H1 (cell line): ENCODE measurements at regions not wholly inside any gene's neighbourhood (a gene's known extent, or its start where the extent isn't known, plus 50 kb on each side); places are given as distances from the start of the nearest gene placed in this dataset.

ENCODE experiments used
- CTCF ChIA-PET: fragments of 300-600 bp; sonication (Branson Sonifier 250); formaldehyde crosslinking; loops from one replicate; lab custom pipeline; 2021; ENCODE audit not compliant: partially characterized antibody; lab: Charles Lee
- POLR2A ChIA-PET: fragments of 300-600 bp; sonication (Branson Sonifier 250); formaldehyde crosslinking; loops from one replicate; lab custom pipeline; 2021; ENCODE audit warnings: inconsistent platforms; ENCODE audit not compliant: partially characterized antibody; lab: Charles Lee
- DNase-seq, 2 experiments: peaks; one replicate each; pipeline versions ENCODE4 v3.0.0 to v3.0.0-alpha.2; 2010 to 2022; ENCODE audit warnings: low spot score in 2 of 2, low read depth in 1 of 2, mixed read lengths in 1 of 2
- FAIRE-seq: peaks from 2 replicates; lab custom pipeline; 2011; peaks lifted over from hg19 to GRCh38; lab: Jason Lieb, UNC
- H2AFZ ChIP-seq: 2 replicates; pipeline ENCODE4 v1.8.1; 2012; ENCODE audit warnings: low read length, inconsistent platforms
- H2AK5ac ChIP-seq: 2 replicates; pipeline ENCODE4 v1.6.1; 2013; ENCODE audit warnings: low read depth, low read length
- H2BK120ac ChIP-seq: replicated peaks from 2 replicates; pipeline ENCODE3; 2013; ENCODE audit warnings: low read depth, low read length, inconsistent platforms
- H2BK12ac ChIP-seq: 2 replicates; pipeline ENCODE4 v1.6.1; 2013; ENCODE audit warnings: low read depth, low read length
- H2BK15ac ChIP-seq: 2 replicates; pipeline ENCODE4 v1.6.1; 2013; ENCODE audit warnings: low read length
- H2BK20ac ChIP-seq: 2 replicates; pipeline ENCODE4 v1.6.1; 2013; ENCODE audit warnings: low read length
- H2BK5ac ChIP-seq: 2 replicates; pipeline ENCODE4 v1.6.1; 2013; ENCODE audit warnings: low read depth, low read length
- H3K14ac ChIP-seq: 2 replicates; pipeline ENCODE4 v1.6.1; 2013; ENCODE audit warnings: inconsistent platforms; ENCODE audit not compliant: insufficient read length
- H3K18ac ChIP-seq: 2 replicates; pipeline ENCODE4 v1.6.1; 2013; ENCODE audit warnings: low read length; ENCODE audit errors: extremely low read depth
- H3K23ac ChIP-seq: 2 replicates; pipeline ENCODE4 v1.6.1; 2013; ENCODE audit warnings: inconsistent platforms; ENCODE audit not compliant: insufficient read length
- H3K23me2 ChIP-seq: 2 replicates; pipeline ENCODE4 v1.6.1; 2013; ENCODE audit warnings: low read depth, low read length
- H3K27ac ChIP-seq: 2 replicates; pipeline ENCODE4 v1.6.1; 2011; ENCODE audit warnings: low read depth, low read length, inconsistent platforms
- H3K27me3 ChIP-seq, 4 experiments: replicated peaks in 1 of 4; 1 replicate in 1 of 4; 2 replicates in 3 of 4; pipeline versions ENCODE4 v1.6.1 to v1.8.1; 2011 to 2013; ENCODE audit warnings: low read length in 3 of 4, mild to moderate bottlenecking in 3 of 4, inconsistent platforms in 2 of 4, mixed read lengths in 2 of 4, moderate library complexity in 1 of 4; ENCODE audit not compliant: control insufficient read depth in 3 of 4, insufficient read depth in 3 of 4; ENCODE audit errors: extremely low read depth in 1 of 4
- H3K36me3 ChIP-seq, 4 experiments: 2 replicates each; pipeline versions ENCODE4 v1.6.1 to v1.8.1; 2011 to 2013; ENCODE audit warnings: mild to moderate bottlenecking in 4 of 4, low read length in 3 of 4, moderate library complexity in 2 of 4, control low read depth in 1 of 4, inconsistent platforms in 1 of 4; ENCODE audit not compliant: insufficient read depth in 4 of 4, control insufficient read depth in 2 of 4
- H3K4ac ChIP-seq: replicated peaks from 2 replicates; pipeline ENCODE3; 2013; ENCODE audit warnings: low read length, low read depth, mixed read lengths, inconsistent platforms; ENCODE audit not compliant: insufficient read length
- H3K4me1 ChIP-seq, 4 experiments: replicated peaks in 1 of 4; 1 replicate in 1 of 4; 2 replicates in 3 of 4; pipeline versions ENCODE4 v1.6.1 to v1.8.1; 2011 to 2013; ENCODE audit warnings: low read length in 3 of 4, inconsistent platforms in 2 of 4, mixed read lengths in 1 of 4; ENCODE audit not compliant: insufficient read depth in 4 of 4, control insufficient read depth in 3 of 4
- H3K4me2 ChIP-seq, 2 experiments: 2 replicates each; pipeline versions ENCODE4 v1.6.1 to v1.8.1; 2011 to 2013; ENCODE audit warnings: low read depth in 2 of 2, low read length in 2 of 2, control low read depth in 1 of 2, inconsistent platforms in 1 of 2, mild to moderate bottlenecking in 1 of 2; ENCODE audit not compliant: insufficient read depth in 1 of 2
- H3K4me3 ChIP-seq, 4 experiments: fragments of 200-600, 300-600 bp in 1 of 4; sonication (generic), shearing (Covaris generic), sonication (Bioruptor Twin) in 1 of 4; 2 replicates each; pipeline versions ENCODE4 v1.5.1 to v1.8.1; 2011 to 2016; ENCODE audit warnings: low read length in 4 of 4, low read depth in 3 of 4, control low read depth in 2 of 4, inconsistent platforms in 2 of 4, mild to moderate bottlenecking in 2 of 4, mixed read lengths in 1 of 4, moderate library complexity in 1 of 4; ENCODE audit not compliant: insufficient read depth in 2 of 4; ENCODE audit errors: extremely low read depth in 1 of 4
- H3K56ac ChIP-seq: replicated peaks from 2 replicates; pipeline ENCODE3; 2013; ENCODE audit warnings: low read depth, mild to moderate bottlenecking, mixed read lengths, low read length, inconsistent platforms; ENCODE audit not compliant: insufficient read length
- H3K79me1 ChIP-seq: 2 replicates; pipeline ENCODE4 v1.6.1; 2013; ENCODE audit warnings: low read depth, low read length, control low read depth
- H3K79me2 ChIP-seq, 2 experiments: 2 replicates each; pipeline versions ENCODE4 v1.6.1 to v1.8.1; 2012 to 2013; ENCODE audit warnings: low read length in 2 of 2, mild to moderate bottlenecking in 2 of 2, inconsistent platforms in 1 of 2; ENCODE audit not compliant: insufficient read depth in 2 of 2, control insufficient read depth in 1 of 2
- H3K9ac ChIP-seq, 4 experiments: replicated peaks in 1 of 4; 1 replicate in 1 of 4; 2 replicates in 3 of 4; pipeline versions ENCODE4 v1.6.1 to v1.8.1; 2011 to 2013; ENCODE audit warnings: low read depth in 3 of 4, low read length in 3 of 4, control low read depth in 2 of 4, mild to moderate bottlenecking in 2 of 4, moderate library complexity in 2 of 4, inconsistent platforms in 1 of 4; ENCODE audit errors: extremely low read depth in 1 of 4
- H3K9me3 ChIP-seq, 2 experiments: 2 replicates each; pipeline versions ENCODE4 v1.6.1 to v1.8.1; 2012 to 2013; ENCODE audit warnings: mild to moderate bottlenecking in 2 of 2, moderate library complexity in 2 of 2, control low read depth in 1 of 2, inconsistent platforms in 1 of 2, low read depth in 1 of 2, low read length in 1 of 2, mixed read lengths in 1 of 2; ENCODE audit not compliant: insufficient read depth in 2 of 2
- H4K20me1 ChIP-seq, 2 experiments: replicated peaks in 1 of 2; 2 replicates each; pipeline versions ENCODE3 to v1.8.1; 2011 to 2013; ENCODE audit warnings: inconsistent platforms in 2 of 2, low read length in 2 of 2, mild to moderate bottlenecking in 1 of 2; ENCODE audit not compliant: insufficient read depth in 2 of 2, control insufficient read depth in 1 of 2
- H4K5ac ChIP-seq: 2 replicates; pipeline ENCODE4 v1.6.1; 2013; ENCODE audit warnings: low read length, low read depth, mixed read lengths, inconsistent platforms; ENCODE audit not compliant: insufficient read length
- H4K8ac ChIP-seq: 2 replicates; pipeline ENCODE4 v1.8.0; 2013; ENCODE audit warnings: mild to moderate bottlenecking, moderate library complexity, low read length, inconsistent platforms; ENCODE audit not compliant: insufficient read depth; ENCODE audit errors: extremely low read depth
- H4K91ac ChIP-seq: replicated peaks from 2 replicates; pipeline ENCODE3; 2013; ENCODE audit warnings: low read length, mixed read lengths, inconsistent platforms; ENCODE audit not compliant: insufficient read length
- TAF7 ChIP-seq: optimal IDR thresholded peaks from 2 replicates; pipeline ENCODE3; 2011; ENCODE audit warnings: low read depth, mild to moderate bottlenecking, inconsistent platforms, low read length, moderate library complexity, borderline replicate concordance
- WGBS, 2 experiments: shearing (Covaris generic) in 1 of 2; methylation state at CpG; one replicate each; pipeline versions ENCODE4 v1.1.6 to v1.1.7; 2013 to 2015; ENCODE audit warnings: low lambda C conversion rate in 2 of 2, mixed read lengths in 2 of 2, inconsistent platforms in 1 of 2, low coverage in 1 of 2, missing lambda C conversion rate in 1 of 2; ENCODE audit not compliant: insufficient replicate concordance in 2 of 2, insufficient coverage in 1 of 2, insufficient read length in 1 of 2; ENCODE audit errors: extremely low coverage in 1 of 2, missing lambda C conversion rate in 1 of 2; 5-methylcytosine and 5-hydroxymethylcytosine counted together

DNA sequence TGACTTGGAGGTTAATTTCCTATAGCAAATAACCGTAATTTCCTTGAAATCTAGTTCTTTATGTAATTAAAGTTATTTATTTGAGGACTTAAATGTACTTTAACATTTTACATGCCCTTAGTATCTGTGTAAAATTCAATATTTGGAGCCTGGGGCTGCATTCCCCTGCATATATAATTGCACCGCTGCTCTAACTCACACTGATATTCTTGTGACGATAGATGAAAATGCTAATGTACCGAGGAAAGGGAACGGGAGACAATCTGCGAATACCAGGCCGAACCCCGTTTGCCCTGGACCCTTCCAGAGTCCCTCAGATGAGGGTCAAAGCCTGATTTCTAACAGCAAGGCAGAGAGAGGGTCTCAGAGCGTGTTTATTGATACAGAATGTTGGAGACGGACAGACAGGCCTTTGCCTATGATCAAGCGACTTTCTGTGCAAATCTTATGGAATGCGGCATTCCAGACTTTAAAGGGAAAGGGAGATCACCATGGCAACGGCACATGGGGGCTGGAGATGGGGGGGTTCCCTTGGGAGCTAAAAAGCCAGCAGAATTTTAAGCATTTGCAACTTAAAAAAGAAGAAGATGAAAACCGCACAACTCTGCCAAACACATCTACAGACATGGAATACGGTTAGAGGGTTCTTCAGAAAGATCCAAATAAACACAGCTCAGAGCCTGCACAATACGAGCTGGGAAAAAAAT, 57.6 kb upstream of the TWIST2 start:
- FAIRE-seq (no peak), DNase-seq (no peak)
- WGBS, 2 experiments, result 88% methylated on average over 16 of the region's 16 CpGs; no CpG with 5 or more reads in 1 of the 2 experiments
- no peak overlapping the region for H2BK120ac ChIP-seq
- H3K27ac ChIP-seq, result no peak overlapping the region
- no peaks in the 10 kb centered on the region for H3K23me2 ChIP-seq
- no peak overlapping the region for H4K5ac ChIP-seq
- peaks cover 0 to 8% of the 10 kb centered on the region in 2 experiments; a peak in 1 of 4 replicates for H3K9me3 ChIP-seq
- H3K4ac ChIP-seq, result no peak overlapping the region
- H3K56ac ChIP-seq, result no peak overlapping the region
- no peak overlapping the region for H3K23ac ChIP-seq
- H4K8ac ChIP-seq, result no peak overlapping the region
- TF ChIP-seq TAF7, result no peak
- H2BK12ac ChIP-seq, result no peak overlapping the region
- H4K20me1 ChIP-seq, result no peaks in the 10 kb centered on the region
- H3K79me1 ChIP-seq, result no peaks in the 10 kb centered on the region
- ChIA-PET POLR2A (no interaction called here), CTCF (no interaction called here)
- no peak overlapping the region for H2BK15ac ChIP-seq
- H3K27me3 ChIP-seq, result no peaks in the 10 kb centered on the region
- no peak overlapping the region for H2BK20ac ChIP-seq
- no peak overlapping the region for H2AFZ ChIP-seq
- H2AK5ac ChIP-seq, result no peak overlapping the region
- no peak overlapping the region for H3K4me3 ChIP-seq
- H3K4me2 ChIP-seq, result no peak overlapping the region
- H4K91ac ChIP-seq, result no peak overlapping the region
- no peaks in the 10 kb centered on the region for H3K36me3 ChIP-seq
- no peak overlapping the region for H3K14ac ChIP-seq
- H3K9ac ChIP-seq, result no peak overlapping the region
- no peak overlapping the region for H2BK5ac ChIP-seq
- no peaks in the 10 kb centered on the region for H3K4me1 ChIP-seq
- no peak overlapping the region for H3K18ac ChIP-seq
- H3K79me2 ChIP-seq, result no peaks in the 10 kb centered on the region
